ENCODE measurements at regions not wholly inside any gene's neighbourhood (a gene's known extent, or its start where the extent isn't known, plus 50 kb on each side); places are given as distances from the start of the nearest gene placed in this dataset.
"Not testable (repeated sequence)": the region's sequence is repeated elsewhere in the genome, so short reads cannot be mapped to it uniquely, and the experiment has no call there.

- TF ChIP-seq, protein P1, sequence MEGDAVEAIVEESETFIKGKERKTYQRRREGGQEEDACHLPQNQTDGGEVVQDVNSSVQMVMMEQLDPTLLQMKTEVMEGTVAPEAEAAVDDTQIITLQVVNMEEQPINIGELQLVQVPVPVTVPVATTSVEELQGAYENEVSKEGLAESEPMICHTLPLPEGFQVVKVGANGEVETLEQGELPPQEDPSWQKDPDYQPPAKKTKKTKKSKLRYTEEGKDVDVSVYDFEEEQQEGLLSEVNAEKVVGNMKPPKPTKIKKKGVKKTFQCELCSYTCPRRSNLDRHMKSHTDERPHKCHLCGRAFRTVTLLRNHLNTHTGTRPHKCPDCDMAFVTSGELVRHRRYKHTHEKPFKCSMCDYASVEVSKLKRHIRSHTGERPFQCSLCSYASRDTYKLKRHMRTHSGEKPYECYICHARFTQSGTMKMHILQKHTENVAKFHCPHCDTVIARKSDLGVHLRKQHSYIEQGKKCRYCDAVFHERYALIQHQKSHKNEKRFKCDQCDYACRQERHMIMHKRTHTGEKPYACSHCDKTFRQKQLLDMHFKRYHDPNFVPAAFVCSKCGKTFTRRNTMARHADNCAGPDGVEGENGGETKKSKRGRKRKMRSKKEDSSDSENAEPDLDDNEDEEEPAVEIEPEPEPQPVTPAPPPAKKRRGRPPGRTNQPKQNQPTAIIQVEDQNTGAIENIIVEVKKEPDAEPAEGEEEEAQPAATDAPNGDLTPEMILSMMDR (IDR thresholded peaks at IDR 0.05; ENCODE audit: low read depth, low read length) = no peak
- no peak overlapping the region for H3K4me3 ChIP-seq (ENCODE audit: low read depth, low read length)
These were observed 91.4 kb downstream of the MOBP start for GRCh38 chr3:39558775-39559306.

DNA sequence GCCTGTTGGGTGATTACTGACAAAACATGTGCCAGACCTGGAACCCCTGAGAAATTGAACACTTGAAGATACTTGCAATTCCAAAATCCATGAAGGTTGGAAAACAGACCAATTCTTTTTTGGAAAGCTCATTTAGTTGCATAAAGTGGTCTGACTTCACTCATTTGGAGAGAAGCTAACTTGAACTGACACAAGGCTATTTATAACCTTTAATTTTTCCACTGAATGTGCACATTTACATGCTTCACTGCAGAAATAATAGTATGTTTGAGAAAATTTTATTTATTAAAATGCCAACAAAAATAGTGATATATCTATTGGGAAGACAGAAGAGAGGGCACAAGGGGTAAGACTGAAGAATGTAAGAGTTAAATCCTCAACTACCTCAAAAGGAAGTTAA, 92.1 kb downstream of the MOBP start:
- no peak overlapping the region for H3K4me3 ChIP-seq (ENCODE audit: low read depth, low read length)
- TF ChIP-seq, protein P1 (IDR thresholded peaks at IDR 0.05; ENCODE audit: low read depth, low read length) = no peak

GRCh38 chr3:39568508-39568907, 101.0 kb downstream of the MOBP start:
- TF ChIP-seq, protein P1 (IDR thresholded peaks at IDR 0.05; ENCODE audit: low read depth, low read length) = no peak
- H3K4me3 ChIP-seq (ENCODE audit: low read depth, low read length) = no peak overlapping the region

GRCh38 chr3:39569095-39569494, 101.6 kb downstream of the MOBP start:
- TF ChIP-seq, protein P1 (IDR thresholded peaks at IDR 0.05; ENCODE audit: low read depth, low read length) = no peak
- H3K4me3 ChIP-seq (ENCODE audit: low read depth, low read length) = no peak overlapping the region

- TF ChIP-seq, protein P1 (IDR thresholded peaks at IDR 0.05; ENCODE audit: low read depth, low read length) = no peak
- H3K4me3 ChIP-seq (ENCODE audit: low read depth, low read length) = no peak overlapping the region
These were observed 105.9 kb downstream of the MOBP start for GRCh38 chr3:39573392-39573791.

DNA sequence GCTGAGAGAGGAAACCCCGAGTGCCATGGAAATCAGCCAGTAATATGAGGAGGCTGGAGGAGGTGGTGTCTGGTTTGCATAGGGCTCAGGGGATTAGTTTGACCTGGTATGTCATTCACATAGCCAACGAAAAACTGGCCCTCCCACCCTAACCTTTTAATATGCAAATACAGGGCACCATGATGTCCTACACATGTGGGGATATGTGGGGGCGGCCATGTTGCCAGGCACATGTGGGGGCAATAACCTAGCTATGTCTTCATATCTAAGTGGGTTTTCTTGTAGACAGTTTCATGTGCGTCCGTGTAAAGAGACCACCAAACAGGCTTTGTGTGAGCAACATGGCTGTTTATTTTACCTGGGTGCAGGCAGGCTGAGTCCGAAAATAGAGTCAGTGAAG, 110.1 kb downstream of the MOBP start:
- TF ChIP-seq, protein P1 (IDR thresholded peaks at IDR 0.05; ENCODE audit: low read depth, low read length) = no peak
- H3K4me3 ChIP-seq (ENCODE audit: low read depth, low read length) = no peak overlapping the region

- not testable (repeated sequence) for H3K4me3 ChIP-seq (ENCODE audit: low read depth, low read length)
These were observed 118.7 kb downstream of the MOBP start for GRCh38 chr3:39586215-39586614.

DNA sequence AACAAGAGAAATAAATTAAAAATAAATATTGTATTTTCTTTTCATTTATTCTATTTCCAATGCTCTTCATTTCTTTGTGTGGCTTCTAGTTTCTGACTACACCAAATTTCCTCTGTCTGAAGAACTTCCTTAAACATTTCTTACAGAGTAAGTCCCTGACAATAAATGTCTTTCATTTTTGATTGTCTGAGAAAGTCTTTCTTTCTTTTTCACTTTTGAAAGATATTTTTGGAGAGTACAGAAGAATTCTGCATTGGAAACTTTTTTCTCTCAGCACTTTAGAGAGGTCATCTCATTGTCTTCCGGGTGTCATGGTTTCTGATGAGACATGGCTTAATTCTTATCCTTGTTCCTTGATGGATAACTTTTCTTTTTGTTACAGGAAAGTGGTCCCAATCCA, 119.6 kb downstream of the MOBP start:
- no peak overlapping the region for H3K4me3 ChIP-seq (ENCODE audit: low read depth, low read length)
- TF ChIP-seq, protein P1 (IDR thresholded peaks at IDR 0.05; ENCODE audit: low read depth, low read length) = no peak
